Endothelial cell of umbilical vein (primary cell): ENCODE measurements at regions not wholly inside any gene's neighbourhood (a gene's known extent, or its start where the extent isn't known, plus 50 kb on each side); places are given as distances from the start of the nearest gene placed in this dataset.
"Not testable (repeated sequence)": the region's sequence is repeated elsewhere in the genome, so short reads cannot be mapped to it uniquely, and the experiment has no call there.

ENCODE experiments used
- EZH2 ChIP-seq: IDR thresholded peaks from 2 replicates; pipeline ENCODE4 v1.6.1; 2012; ENCODE audit warnings: borderline replicate concordance, low read depth, mild to moderate bottlenecking, moderate library complexity, low read length, inconsistent platforms; ENCODE audit not compliant: severe bottlenecking
- JUN ChIP-seq: IDR thresholded peaks from 2 replicates; pipeline ENCODE4 v1.6.1; 2011; ENCODE audit warnings: borderline replicate concordance, low read depth; ENCODE audit not compliant: insufficient read length, insufficient read depth
- POLR2A ChIP-seq: IDR thresholded peaks from 2 replicates; pipeline ENCODE4 v1.6.1; 2012; ENCODE audit warnings: low read depth, mild to moderate bottlenecking, control low read depth, low read length
- POLR2AphosphoS5 ChIP-seq: IDR thresholded peaks from 2 replicates; pipeline ENCODE4 v1.6.1; 2012; ENCODE audit warnings: low read depth, mild to moderate bottlenecking, control low read depth, low read length, moderate library complexity; ENCODE audit not compliant: insufficient read depth
- TF ChIP-seq, protein P1 (sequence below), 2 donors: IDR thresholded peaks; 1 replicate in 1 of 2; 2 replicates in 1 of 2; pipeline ENCODE4 v1.5.1; 2011; ENCODE audit warnings: low read length in 2 of 2, mild to moderate bottlenecking in 2 of 2, moderate library complexity in 2 of 2, control low read depth in 1 of 2, inconsistent platforms in 1 of 2, low read depth in 1 of 2; ENCODE audit not compliant: insufficient read depth in 1 of 2; ENCODE audit errors: extremely low read depth in 1 of 2
- TF ChIP-seq, protein P2 (sequence below): IDR thresholded peaks from 2 replicates; pipeline ENCODE4 v1.6.1; 2011; ENCODE audit not compliant: insufficient read depth, insufficient read length

DNA sequence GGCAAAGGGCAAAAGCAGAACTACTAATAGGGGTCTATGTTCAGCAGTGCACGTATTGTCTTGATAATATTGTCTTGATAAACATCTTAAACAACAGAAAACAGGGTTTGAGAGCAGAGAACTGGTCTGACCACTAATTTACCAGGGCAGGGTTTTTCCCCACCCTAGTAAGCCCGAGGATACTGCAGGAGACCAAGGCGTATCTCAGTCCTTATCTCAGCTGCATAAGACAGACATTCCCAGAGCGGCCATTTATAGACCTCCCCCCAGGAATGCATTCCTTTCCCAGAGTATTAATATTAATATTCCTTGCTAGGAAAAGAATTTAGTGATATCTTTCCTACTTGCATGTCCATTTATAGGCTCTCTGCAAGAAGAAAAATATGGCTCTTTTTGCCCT, 222.5 kb upstream of the GRIK2 start:
- TF ChIP-seq, protein P1, sequence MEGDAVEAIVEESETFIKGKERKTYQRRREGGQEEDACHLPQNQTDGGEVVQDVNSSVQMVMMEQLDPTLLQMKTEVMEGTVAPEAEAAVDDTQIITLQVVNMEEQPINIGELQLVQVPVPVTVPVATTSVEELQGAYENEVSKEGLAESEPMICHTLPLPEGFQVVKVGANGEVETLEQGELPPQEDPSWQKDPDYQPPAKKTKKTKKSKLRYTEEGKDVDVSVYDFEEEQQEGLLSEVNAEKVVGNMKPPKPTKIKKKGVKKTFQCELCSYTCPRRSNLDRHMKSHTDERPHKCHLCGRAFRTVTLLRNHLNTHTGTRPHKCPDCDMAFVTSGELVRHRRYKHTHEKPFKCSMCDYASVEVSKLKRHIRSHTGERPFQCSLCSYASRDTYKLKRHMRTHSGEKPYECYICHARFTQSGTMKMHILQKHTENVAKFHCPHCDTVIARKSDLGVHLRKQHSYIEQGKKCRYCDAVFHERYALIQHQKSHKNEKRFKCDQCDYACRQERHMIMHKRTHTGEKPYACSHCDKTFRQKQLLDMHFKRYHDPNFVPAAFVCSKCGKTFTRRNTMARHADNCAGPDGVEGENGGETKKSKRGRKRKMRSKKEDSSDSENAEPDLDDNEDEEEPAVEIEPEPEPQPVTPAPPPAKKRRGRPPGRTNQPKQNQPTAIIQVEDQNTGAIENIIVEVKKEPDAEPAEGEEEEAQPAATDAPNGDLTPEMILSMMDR (IDR thresholded peaks at IDR 0.05; ENCODE audit: extremely low read depth in 1 of 2, insufficient read depth in 1 of 2, low read depth in 1 of 2, low read length in 2 of 2), result not testable (repeated sequence)
- TF ChIP-seq POLR2AphosphoS5, EZH2, JUN, POLR2A: not testable (repeated sequence)
- TF ChIP-seq, protein P2, sequence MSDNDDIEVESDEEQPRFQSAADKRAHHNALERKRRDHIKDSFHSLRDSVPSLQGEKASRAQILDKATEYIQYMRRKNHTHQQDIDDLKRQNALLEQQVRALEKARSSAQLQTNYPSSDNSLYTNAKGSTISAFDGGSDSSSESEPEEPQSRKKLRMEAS, result not testable (repeated sequence)
